HCT116 (cell line): ENCODE measurements at regions not wholly inside any gene's neighbourhood (a gene's known extent, or its start where the extent isn't known, plus 50 kb on each side); places are given as distances from the start of the nearest gene placed in this dataset.

ENCODE experiments used
- ATAC-seq: fragments of 200-7000 bp; cut with Tn5 transposase; 2 replicates; pipeline ENCODE4 v1.9.1; 2020; ENCODE audit warnings: mild to moderate bottlenecking, moderate library complexity
- BruUV-seq: library from RNA; stranded (reverse); fragments of 400-500 nt; replicated peaks from 2 replicates; lab custom pipeline; 2021; lab: Mats Ljungman, UMichigan
- CTCF ChIA-PET: fragments of 300-600 bp; sonication (Branson Sonifier 250); formaldehyde crosslinking; loops from one replicate; lab custom pipeline; 2021; ENCODE audit warnings: antibody characterized with exemption; lab: Charles Lee
- POLR2A ChIA-PET: fragments of 300-600, 350-600 bp; sonication (Branson Sonifier 250); formaldehyde crosslinking; loops from one replicate; lab custom pipeline; 2021; ENCODE audit warnings: antibody characterized with exemption; lab: Charles Lee
- RAD21 ChIA-PET, 2 experiments: fragments of 300-600 bp; sonication (Branson Sonifier 250); formaldehyde crosslinking; loops; one replicate each; lab custom pipeline; 2023; ENCODE audit warnings: low total read pairs in 2 of 2; ENCODE audit not compliant: uncharacterized antibody in 2 of 2, unreplicated experiment in 2 of 2, low non-redundant PET in 1 of 2; lab: Charles Lee
- DNase-seq: peaks from one replicate; pipeline ENCODE4 v3.0.0-alpha.2; 2010; ENCODE audit warnings: low read depth, low spot score
- H2AFZ ChIP-seq: fragments of 200-600 bp; shearing (Covaris generic), sonication (generic); 2 replicates; pipeline ENCODE4 v1.6.1; 2017; ENCODE audit warnings: low read depth, mixed run types, mixed read lengths, antibody characterized with exemption, low read length; ENCODE audit not compliant: poor library complexity, severe bottlenecking
- H3K27ac ChIP-seq: 2 replicates; pipeline ENCODE4 v1.5.1; 2012; ENCODE audit warnings: low read depth, low read length
- H3K27me3 ChIP-seq: fragments of 200-600 bp; sonication (generic); 2 replicates; pipeline ENCODE4 v1.6.1; 2016; ENCODE audit warnings: mixed run types, low read length, mixed read lengths; ENCODE audit not compliant: insufficient read depth
- H3K36me3 ChIP-seq, 2 experiments: fragments of 200-500 bp in 1 of 2; fragments of 200-600 bp in 1 of 2; sonication (Bioruptor generic) in 1 of 2; sonication (generic) in 1 of 2; 2 replicates each; pipeline versions ENCODE4 v1.5.1 to v1.6.1; 2014 to 2016; ENCODE audit warnings: low read length in 2 of 2, inconsistent platforms in 1 of 2, mixed read lengths in 1 of 2, mixed run types in 1 of 2; ENCODE audit not compliant: insufficient read depth in 2 of 2, control insufficient read depth in 1 of 2
- H3K4me1 ChIP-seq, 2 experiments: fragments of 200-600 bp in 1 of 2; sonication (generic) in 1 of 2; 2 replicates each; pipeline versions ENCODE4 v1.5.1 to v1.6.1; 2012 to 2017; ENCODE audit warnings: low read length in 2 of 2, inconsistent platforms in 1 of 2, mild to moderate bottlenecking in 1 of 2, mixed read lengths in 1 of 2, mixed run types in 1 of 2, moderate library complexity in 1 of 2; ENCODE audit not compliant: insufficient read depth in 2 of 2, control insufficient read depth in 1 of 2
- H3K4me2 ChIP-seq: fragments of 200-600 bp; sonication (generic); 2 replicates; pipeline ENCODE4 v1.6.1; 2017; ENCODE audit warnings: mixed run types, low read length, mixed read lengths
- H3K4me3 ChIP-seq, 2 experiments: fragments of 200-600 bp in 1 of 2; sonication (generic) in 1 of 2; replicated peaks in 1 of 2; 2 replicates each; pipeline ENCODE4 v1.5.1; 2011 to 2016; ENCODE audit warnings: low read length in 2 of 2, control low read depth in 1 of 2, low read depth in 1 of 2, mild to moderate bottlenecking in 1 of 2, mixed read lengths in 1 of 2, mixed run types in 1 of 2
- H3K79me2 ChIP-seq: fragments of 200-600 bp; sonication (generic); 2 replicates; pipeline ENCODE4 v1.6.1; 2017; ENCODE audit warnings: mild to moderate bottlenecking, mixed run types, low read length, moderate library complexity, mixed read lengths; ENCODE audit not compliant: insufficient read depth
- H3K9ac ChIP-seq: fragments of 200-600 bp; sonication (generic); 2 replicates; pipeline ENCODE4 v1.6.1; 2016; ENCODE audit warnings: low read length, mixed read lengths
- H3K9me2 ChIP-seq: fragments of 200-600 bp; sonication (generic), shearing (Covaris generic); 2 replicates; pipeline ENCODE4 v1.6.1; 2017; ENCODE audit warnings: mixed run types, mild to moderate bottlenecking, moderate library complexity; ENCODE audit not compliant: insufficient read depth
- H3K9me3 ChIP-seq, 2 experiments: fragments of 200-500 bp in 1 of 2; fragments of 200-600 bp in 1 of 2; sonication (Bioruptor generic) in 1 of 2; sonication (generic) in 1 of 2; 2 replicates each; pipeline ENCODE4 v1.6.1; 2014 to 2017; ENCODE audit warnings: low read length in 2 of 2, mixed read lengths in 2 of 2, inconsistent platforms in 1 of 2, low read depth in 1 of 2, mild to moderate bottlenecking in 1 of 2, mixed run types in 1 of 2, moderate library complexity in 1 of 2; ENCODE audit not compliant: control insufficient read depth in 1 of 2, insufficient read depth in 1 of 2
- H4K20me1 ChIP-seq: fragments of 200-600 bp; sonication (generic), shearing (Covaris generic); 2 replicates; pipeline ENCODE4 v1.6.1; 2017; ENCODE audit warnings: mixed run types, mild to moderate bottlenecking, moderate library complexity; ENCODE audit not compliant: insufficient read depth
- CTCF ChIP-seq, 3 experiments: fragments of 200-600 bp in 1 of 3; sonication (generic) in 1 of 3; IDR thresholded peaks in 2 of 3; conservative IDR thresholded peaks in 1 of 3; 2 replicates each; pipeline ENCODE4 v1.5.1; 2012 to 2017; ENCODE audit warnings: low read depth in 2 of 3, low read length in 2 of 3, antibody characterized with exemption in 1 of 3, borderline replicate concordance in 1 of 3, control low read depth in 1 of 3, mild to moderate bottlenecking in 1 of 3, mixed read lengths in 1 of 3, mixed run types in 1 of 3, moderate library complexity in 1 of 3; ENCODE audit not compliant: insufficient read depth in 1 of 3
- ELF1 ChIP-seq: IDR thresholded peaks from 2 replicates; pipeline ENCODE4 v1.6.1; 2012; ENCODE audit warnings: low read depth, borderline replicate concordance
- EZH2 ChIP-seq: fragments of 200-600 bp; sonication (generic); IDR thresholded peaks from 2 replicates; pipeline ENCODE4 v1.6.1; 2017; ENCODE audit warnings: antibody characterized with exemption, mixed run types
- FOSL1 ChIP-seq: IDR thresholded peaks from 2 replicates; pipeline ENCODE4 v1.6.1; 2012; ENCODE audit warnings: low read depth
- JUND ChIP-seq: IDR thresholded peaks from 2 replicates; pipeline ENCODE4 v1.6.1; 2012
- MAX ChIP-seq: IDR thresholded peaks from 2 replicates; pipeline ENCODE4 v1.6.1; 2012
- ZFX ChIP-seq: fragments of 450-650 bp; IDR thresholded peaks from 2 replicates; pipeline ENCODE4 v1.6.1; 2017
- intact Hi-C: fragments of 100-400 bp; cut with micrococcal nuclease; formaldehyde crosslinking; loops from 2 replicates; pipeline ENCODE4 v1.10.0; 2022
- TF ChIP-seq, protein P1 (sequence below): IDR thresholded peaks from 2 replicates; pipeline ENCODE4 v1.6.1; 2012; ENCODE audit warnings: low read depth

DNA sequence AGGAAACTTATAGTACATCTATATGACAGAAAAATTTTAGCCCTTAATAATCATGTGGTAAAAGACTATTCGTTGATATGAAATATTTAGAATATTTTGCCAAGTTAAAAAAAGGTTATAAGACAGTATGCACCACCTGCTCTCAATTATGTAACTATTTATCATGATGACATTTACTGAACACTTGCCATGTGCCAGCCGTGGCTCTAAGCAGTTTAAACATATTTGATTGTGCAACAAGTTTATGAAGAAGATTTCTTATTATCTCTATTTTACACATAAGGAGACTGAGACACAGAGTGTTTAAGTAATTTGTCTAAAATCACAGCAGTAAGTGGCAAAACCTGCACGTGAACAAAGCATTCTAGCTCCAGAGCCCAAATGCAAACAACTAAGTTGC is 199.3 kb upstream of the JUN start:
- H3K9me3 ChIP-seq = no peaks in the 10 kb centered on the region
- H3K79me2 ChIP-seq = no peaks in the 10 kb centered on the region
- no peak overlapping the region for H2AFZ ChIP-seq
- ATAC-seq = no peak
- no peaks in the 10 kb centered on the region for H3K36me3 ChIP-seq
- RAD21 ChIA-PET = no interaction called here
- H4K20me1 ChIP-seq = no peaks in the 10 kb centered on the region
- H3K4me3 ChIP-seq = no peak overlapping the region
- no peak overlapping the region for H3K9ac ChIP-seq
- no peak for DNase-seq
- no TSS peak for BruUV-seq
- no peak overlapping the region for H3K27ac ChIP-seq
- no peak overlapping the region for H3K4me2 ChIP-seq
- H3K9me2 ChIP-seq = no peaks in the 10 kb centered on the region
- TF ChIP-seq ZFX = no peak
- TF ChIP-seq ELF1 = no peak
- TF ChIP-seq, all 23 proteins: peak for 0
- CTCF ChIA-PET = no interaction called here
- intact Hi-C loops = no loop called here
- POLR2A ChIA-PET = no interaction called here
- H3K4me1 ChIP-seq = no peaks in the 10 kb centered on the region
- H3K27me3 ChIP-seq = no peaks in the 10 kb centered on the region

DNA sequence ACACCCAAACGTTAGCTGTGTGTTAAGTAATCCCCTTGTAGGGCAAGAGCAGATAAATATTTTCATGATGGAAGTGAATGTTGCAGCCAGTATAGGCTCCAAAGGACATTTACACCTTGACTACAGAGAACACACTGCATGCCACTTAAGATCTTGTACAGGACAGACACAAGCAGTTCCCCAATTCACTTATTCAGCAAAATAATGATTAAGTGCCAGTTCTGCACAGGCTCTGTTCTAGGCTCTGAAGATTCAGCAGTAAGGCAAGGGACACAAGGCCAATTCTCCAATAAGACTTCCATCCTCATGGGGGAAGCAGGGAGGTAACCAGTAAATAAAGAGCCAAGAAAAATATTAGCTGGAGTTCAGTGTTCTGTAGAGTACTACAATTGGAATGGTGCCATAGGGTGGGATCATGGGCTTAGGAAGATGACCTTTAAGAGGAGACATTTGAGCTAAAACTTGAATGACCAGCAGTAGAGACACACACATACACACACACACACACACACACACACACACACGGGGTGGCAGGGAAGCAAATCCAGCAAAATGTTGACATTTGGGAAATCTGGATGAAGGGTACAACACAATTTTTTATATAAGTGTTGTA is 199.9 kb upstream of the JUN start:
- intact Hi-C loops = no loop called here
- no TSS peak for BruUV-seq

More for the DNA sequence above, 199.9 kb upstream of the JUN start:
- POLR2A ChIA-PET = no interaction called here
- no peak for ATAC-seq
- Histone ChIP-seq H3K27ac (no peak overlapping the region), H3K36me3 (no peaks in the 10 kb centered on the region), H3K9me2 (no peaks in the 10 kb centered on the region), H3K4me3 (no peak overlapping the region), H3K9ac (no peak overlapping the region), H3K27me3 (no peaks in the 10 kb centered on the region), H3K79me2 (no peaks in the 10 kb centered on the region), H4K20me1 (no peaks in the 10 kb centered on the region), H3K4me2 (no peak overlapping the region), H2AFZ (no peak overlapping the region), H3K9me3 (no peaks in the 10 kb centered on the region), H3K4me1 (no peaks in the 10 kb centered on the region)
- RAD21 ChIA-PET = no interaction called here
- CTCF ChIA-PET = no interaction called here
- no peak for DNase-seq
- no peak for TF ChIP-seq MAX
- no peak for TF ChIP-seq JUND
- TF ChIP-seq ELF1 = no peak
- TF ChIP-seq FOSL1 = no peak
- TF ChIP-seq, protein P1, sequence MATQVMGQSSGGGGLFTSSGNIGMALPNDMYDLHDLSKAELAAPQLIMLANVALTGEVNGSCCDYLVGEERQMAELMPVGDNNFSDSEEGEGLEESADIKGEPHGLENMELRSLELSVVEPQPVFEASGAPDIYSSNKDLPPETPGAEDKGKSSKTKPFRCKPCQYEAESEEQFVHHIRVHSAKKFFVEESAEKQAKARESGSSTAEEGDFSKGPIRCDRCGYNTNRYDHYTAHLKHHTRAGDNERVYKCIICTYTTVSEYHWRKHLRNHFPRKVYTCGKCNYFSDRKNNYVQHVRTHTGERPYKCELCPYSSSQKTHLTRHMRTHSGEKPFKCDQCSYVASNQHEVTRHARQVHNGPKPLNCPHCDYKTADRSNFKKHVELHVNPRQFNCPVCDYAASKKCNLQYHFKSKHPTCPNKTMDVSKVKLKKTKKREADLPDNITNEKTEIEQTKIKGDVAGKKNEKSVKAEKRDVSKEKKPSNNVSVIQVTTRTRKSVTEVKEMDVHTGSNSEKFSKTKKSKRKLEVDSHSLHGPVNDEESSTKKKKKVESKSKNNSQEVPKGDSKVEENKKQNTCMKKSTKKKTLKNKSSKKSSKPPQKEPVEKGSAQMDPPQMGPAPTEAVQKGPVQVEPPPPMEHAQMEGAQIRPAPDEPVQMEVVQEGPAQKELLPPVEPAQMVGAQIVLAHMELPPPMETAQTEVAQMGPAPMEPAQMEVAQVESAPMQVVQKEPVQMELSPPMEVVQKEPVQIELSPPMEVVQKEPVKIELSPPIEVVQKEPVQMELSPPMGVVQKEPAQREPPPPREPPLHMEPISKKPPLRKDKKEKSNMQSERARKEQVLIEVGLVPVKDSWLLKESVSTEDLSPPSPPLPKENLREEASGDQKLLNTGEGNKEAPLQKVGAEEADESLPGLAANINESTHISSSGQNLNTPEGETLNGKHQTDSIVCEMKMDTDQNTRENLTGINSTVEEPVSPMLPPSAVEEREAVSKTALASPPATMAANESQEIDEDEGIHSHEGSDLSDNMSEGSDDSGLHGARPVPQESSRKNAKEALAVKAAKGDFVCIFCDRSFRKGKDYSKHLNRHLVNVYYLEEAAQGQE = no peak
- TF ChIP-seq ZFX = no peak
- no peak for TF ChIP-seq CTCF (IDR thresholded peaks at IDR 0.05 in 2 of 3, conservative IDR thresholded peaks at IDR 0.05 in 1 of 3; ENCODE audit: borderline replicate concordance in 1 of 3, insufficient read depth in 1 of 3, low read depth in 2 of 3, low read length in 2 of 3)
- TF ChIP-seq EZH2 = no peak
